OCI-LY7 (cell line): ENCODE measurements at regions not wholly inside any gene's neighbourhood (a gene's known extent, or its start where the extent isn't known, plus 50 kb on each side); places are given as distances from the start of the nearest gene placed in this dataset.

Source experiments
- EZH2phosphoT487 ChIP-seq: fragments of 200-600 bp; sonication (generic); IDR thresholded peaks from 2 replicates; pipeline ENCODE4 v1.6.1; 2018; ENCODE audit warnings: low read depth, borderline replicate concordance, mild to moderate bottlenecking, mixed run types, antibody characterized with exemption, low read length, moderate library complexity, mixed read lengths
- TF ChIP-seq, protein P1 (sequence below): fragments of 200-600 bp; sonication (generic); conservative IDR thresholded peaks from 2 replicates; pipeline ENCODE4 v1.5.1; 2014; ENCODE audit warnings: mild to moderate bottlenecking, antibody characterized with exemption, low read length, moderate library complexity, mixed read lengths

DNA sequence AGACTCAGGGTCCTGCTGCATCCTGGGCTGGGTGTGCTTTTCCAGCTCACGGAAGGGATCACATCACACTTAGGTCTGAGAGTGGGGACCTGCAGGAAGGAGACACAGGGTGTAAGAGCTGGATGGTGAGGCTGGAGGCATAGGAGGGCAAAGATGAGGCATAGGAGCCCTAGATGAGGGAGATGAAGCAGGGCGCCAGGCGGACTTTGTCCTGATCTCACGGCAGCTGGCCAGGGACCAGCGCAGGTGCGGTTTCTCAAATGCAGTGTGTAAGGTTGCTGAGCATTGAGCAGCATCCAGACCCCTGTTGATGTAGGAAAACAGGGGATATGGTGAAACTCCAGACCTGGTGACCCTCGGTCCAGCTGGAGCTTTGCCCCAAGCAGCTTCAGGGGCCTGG, 156.5 kb downstream of the PSAT1 start:
- TF ChIP-seq, protein P1, sequence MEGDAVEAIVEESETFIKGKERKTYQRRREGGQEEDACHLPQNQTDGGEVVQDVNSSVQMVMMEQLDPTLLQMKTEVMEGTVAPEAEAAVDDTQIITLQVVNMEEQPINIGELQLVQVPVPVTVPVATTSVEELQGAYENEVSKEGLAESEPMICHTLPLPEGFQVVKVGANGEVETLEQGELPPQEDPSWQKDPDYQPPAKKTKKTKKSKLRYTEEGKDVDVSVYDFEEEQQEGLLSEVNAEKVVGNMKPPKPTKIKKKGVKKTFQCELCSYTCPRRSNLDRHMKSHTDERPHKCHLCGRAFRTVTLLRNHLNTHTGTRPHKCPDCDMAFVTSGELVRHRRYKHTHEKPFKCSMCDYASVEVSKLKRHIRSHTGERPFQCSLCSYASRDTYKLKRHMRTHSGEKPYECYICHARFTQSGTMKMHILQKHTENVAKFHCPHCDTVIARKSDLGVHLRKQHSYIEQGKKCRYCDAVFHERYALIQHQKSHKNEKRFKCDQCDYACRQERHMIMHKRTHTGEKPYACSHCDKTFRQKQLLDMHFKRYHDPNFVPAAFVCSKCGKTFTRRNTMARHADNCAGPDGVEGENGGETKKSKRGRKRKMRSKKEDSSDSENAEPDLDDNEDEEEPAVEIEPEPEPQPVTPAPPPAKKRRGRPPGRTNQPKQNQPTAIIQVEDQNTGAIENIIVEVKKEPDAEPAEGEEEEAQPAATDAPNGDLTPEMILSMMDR, result no peak
- TF ChIP-seq EZH2phosphoT487, result no peak
